ENCODE measurements at regions not wholly inside any gene's neighbourhood (a gene's known extent, or its start where the extent isn't known, plus 50 kb on each side); places are given as distances from the start of the nearest gene placed in this dataset.
"Not testable (repeated sequence)": the region's sequence is repeated elsewhere in the genome, so short reads cannot be mapped to it uniquely, and the experiment has no call there.

DNA sequence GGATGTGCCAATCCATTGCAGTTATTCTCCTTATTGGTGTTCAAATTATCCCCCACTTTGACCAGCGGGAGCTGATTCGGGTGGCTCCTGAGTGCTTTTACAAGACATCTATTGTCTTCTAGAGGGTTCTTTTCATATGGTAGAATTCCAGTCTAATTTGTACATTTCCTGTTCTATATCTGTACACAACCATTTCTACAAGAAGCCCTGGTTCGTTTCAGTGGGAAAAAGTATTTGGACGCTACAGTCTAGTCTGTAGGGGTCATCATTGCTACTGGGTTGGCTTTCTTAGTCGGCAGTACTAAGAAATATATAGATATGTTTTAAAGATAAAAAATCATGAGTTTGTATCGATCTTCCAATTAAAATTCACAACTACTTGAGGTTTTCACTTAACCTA is 262.6 kb downstream of the MAP2K6 start:
- no peak for DNase-seq
- WGBS, 3 donors, result 67 to 70% (median 69%) methylated on average over 6 of the region's 6 CpGs
- H3K4me1 ChIP-seq (ENCODE audit: insufficient read depth), result no peaks in the 10 kb centered on the region
- intact Hi-C loops (cut with DNase I), result no loop called here
- H3K4me3 ChIP-seq, result no peak overlapping the region
- TF ChIP-seq POLR2A (IDR thresholded peaks at IDR 0.05), result no peak
- TF ChIP-seq, protein P1, sequence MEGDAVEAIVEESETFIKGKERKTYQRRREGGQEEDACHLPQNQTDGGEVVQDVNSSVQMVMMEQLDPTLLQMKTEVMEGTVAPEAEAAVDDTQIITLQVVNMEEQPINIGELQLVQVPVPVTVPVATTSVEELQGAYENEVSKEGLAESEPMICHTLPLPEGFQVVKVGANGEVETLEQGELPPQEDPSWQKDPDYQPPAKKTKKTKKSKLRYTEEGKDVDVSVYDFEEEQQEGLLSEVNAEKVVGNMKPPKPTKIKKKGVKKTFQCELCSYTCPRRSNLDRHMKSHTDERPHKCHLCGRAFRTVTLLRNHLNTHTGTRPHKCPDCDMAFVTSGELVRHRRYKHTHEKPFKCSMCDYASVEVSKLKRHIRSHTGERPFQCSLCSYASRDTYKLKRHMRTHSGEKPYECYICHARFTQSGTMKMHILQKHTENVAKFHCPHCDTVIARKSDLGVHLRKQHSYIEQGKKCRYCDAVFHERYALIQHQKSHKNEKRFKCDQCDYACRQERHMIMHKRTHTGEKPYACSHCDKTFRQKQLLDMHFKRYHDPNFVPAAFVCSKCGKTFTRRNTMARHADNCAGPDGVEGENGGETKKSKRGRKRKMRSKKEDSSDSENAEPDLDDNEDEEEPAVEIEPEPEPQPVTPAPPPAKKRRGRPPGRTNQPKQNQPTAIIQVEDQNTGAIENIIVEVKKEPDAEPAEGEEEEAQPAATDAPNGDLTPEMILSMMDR (IDR thresholded peaks at IDR 0.05), result no peak
- no peak for TF ChIP-seq EP300 (IDR thresholded peaks at IDR 0.05)
- no peak overlapping the region for H3K27ac ChIP-seq
- no peaks in the 10 kb centered on the region for H3K9me3 ChIP-seq
- no peaks in the 10 kb centered on the region for H3K27me3 ChIP-seq
- H3K36me3 ChIP-seq, result no peaks in the 10 kb centered on the region

DNA sequence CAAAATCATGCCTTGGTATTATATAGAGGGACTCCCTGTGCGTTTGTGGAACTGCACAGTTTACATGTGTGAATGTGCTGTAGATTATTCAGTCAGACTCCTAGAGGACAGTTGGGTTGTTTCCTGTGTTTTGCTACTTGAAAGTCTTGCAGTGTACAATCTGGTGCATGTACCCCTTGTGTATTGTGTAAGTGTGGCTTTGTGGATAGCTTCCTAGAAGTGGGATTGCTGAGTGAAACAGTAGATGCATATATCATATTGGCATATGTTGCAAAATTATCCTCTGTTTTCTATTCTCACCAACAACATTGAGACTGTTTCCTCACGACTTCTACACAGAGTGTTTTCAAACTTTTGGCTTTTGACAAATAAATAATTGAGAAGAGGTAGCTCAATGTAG is 263.7 kb downstream of the MAP2K6 start:
- Histone ChIP-seq H3K36me3 (no peaks in the 10 kb centered on the region), H3K27me3 (no peaks in the 10 kb centered on the region), H3K9me3 (no peaks in the 10 kb centered on the region), H3K4me3 (no peak overlapping the region), H3K4me1 (ENCODE audit: insufficient read depth) (no peaks in the 10 kb centered on the region), H3K27ac (no peak overlapping the region)
- intact Hi-C loops (cut with DNase I), result no loop called here
- TF ChIP-seq, protein P1 (IDR thresholded peaks at IDR 0.05), result no peak
- TF ChIP-seq POLR2A (IDR thresholded peaks at IDR 0.05), result no peak
- no peak for TF ChIP-seq EP300 (IDR thresholded peaks at IDR 0.05)
- no peak for DNase-seq
- WGBS, 3 donors, result 62 to 66% (median 66%) methylated on average over 2 of the region's 2 CpGs

DNA sequence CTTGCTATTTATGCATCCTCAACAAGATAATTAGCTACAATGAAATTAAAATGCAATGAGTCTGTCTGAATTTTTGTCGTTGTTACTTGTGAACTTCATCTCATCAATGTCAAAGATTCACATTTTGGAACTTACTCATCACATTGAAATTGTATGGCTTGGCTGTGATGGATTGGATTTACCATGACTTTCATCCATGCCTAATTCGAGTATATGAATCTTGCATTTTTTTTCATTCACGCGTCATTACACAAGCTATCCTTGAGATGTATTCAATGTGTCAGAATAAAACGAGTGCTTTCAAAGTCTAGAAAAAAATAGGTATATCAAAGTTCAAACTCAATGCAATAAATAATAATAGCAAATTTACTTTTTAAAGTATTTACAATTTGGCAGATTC is 265.3 kb downstream of the MAP2K6 start:
- H3K36me3 ChIP-seq, result no peaks in the 10 kb centered on the region
- WGBS, 3 donors, result 75 to 89% (median 86%) methylated on average over 5 of the region's 5 CpGs
- H3K27ac ChIP-seq, result no peak overlapping the region
- H3K9me3 ChIP-seq, result no peaks in the 10 kb centered on the region
- no peak overlapping the region for H3K4me3 ChIP-seq
- DNase-seq, result no peak
- TF ChIP-seq, protein P1 (IDR thresholded peaks at IDR 0.05), result no peak
- TF ChIP-seq POLR2A (IDR thresholded peaks at IDR 0.05), result no peak
- TF ChIP-seq EP300 (IDR thresholded peaks at IDR 0.05), result no peak
- no peaks in the 10 kb centered on the region for H3K4me1 ChIP-seq (ENCODE audit: insufficient read depth)
- no peaks in the 10 kb centered on the region for H3K27me3 ChIP-seq
- intact Hi-C loops (cut with DNase I), result no loop called here

DNA sequence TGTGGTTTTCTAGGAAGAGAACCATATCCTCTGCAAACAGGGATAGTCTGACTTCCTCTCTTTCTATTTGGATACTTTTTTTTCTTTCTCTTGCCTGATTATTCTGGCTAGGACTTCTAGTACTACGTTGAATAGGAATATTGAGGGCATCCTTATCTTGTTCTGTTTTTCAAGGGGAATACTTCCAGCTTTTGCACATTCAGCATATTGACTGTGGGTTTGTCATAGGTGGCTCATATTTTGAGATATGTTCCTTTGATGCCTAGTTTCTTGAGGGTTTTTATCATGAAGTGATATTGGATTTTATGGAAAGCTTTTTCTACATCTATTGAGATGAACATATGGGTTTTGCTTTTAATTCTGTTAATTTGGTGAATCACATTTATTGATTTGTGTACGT is 269.8 kb downstream of the MAP2K6 start:
- no peak for DNase-seq
- intact Hi-C loops (cut with DNase I), result no loop called here
- H3K27ac ChIP-seq, result no peak overlapping the region
- H3K27me3 ChIP-seq, result no peaks in the 10 kb centered on the region
- TF ChIP-seq EP300 (IDR thresholded peaks at IDR 0.05), result no peak
- TF ChIP-seq, protein P1 (IDR thresholded peaks at IDR 0.05), result no peak
- no peak for TF ChIP-seq POLR2A (IDR thresholded peaks at IDR 0.05)
- no peaks in the 10 kb centered on the region for H3K4me1 ChIP-seq (ENCODE audit: insufficient read depth)
- H3K36me3 ChIP-seq, result no peaks in the 10 kb centered on the region
- peaks cover 0 to 5% of the 10 kb centered on the region in 2 donors for H3K9me3 ChIP-seq
- no peak overlapping the region for H3K4me3 ChIP-seq
- 49 to 68% (median 55%) methylated on average over 2 of the region's 2 CpGs for WGBS, 3 donors

DNA sequence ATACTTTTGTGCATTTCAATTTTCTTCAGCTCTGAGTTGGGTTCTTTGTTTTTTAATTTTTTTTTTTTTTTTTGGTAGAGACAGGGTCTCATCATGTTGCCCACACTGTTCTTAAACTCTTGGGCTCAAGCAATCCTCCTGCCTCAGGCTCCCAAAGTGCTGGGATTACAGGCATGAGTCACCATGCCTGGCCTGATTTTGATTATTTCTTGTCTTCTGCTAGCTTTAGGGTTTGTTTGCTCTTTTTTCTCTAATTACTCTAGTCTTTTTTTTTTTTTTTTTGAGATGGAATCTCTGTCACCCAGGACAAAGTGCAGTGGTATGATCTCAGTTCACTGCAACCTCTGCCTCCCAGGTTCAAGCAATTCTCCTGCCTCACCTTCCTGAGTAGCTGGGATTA is 270.7 kb downstream of the MAP2K6 start:
- H3K36me3 ChIP-seq; intact Hi-C loops (cut with DNase I); H3K27me3 ChIP-seq; H3K4me1 ChIP-seq (ENCODE audit: insufficient read depth); H3K9me3 ChIP-seq; H3K4me3 ChIP-seq; H3K27ac ChIP-seq; DNase-seq: not testable (repeated sequence)

Data from ovary (tissue), 7 donors.